ENCODE measurements at regions not wholly inside any gene's neighbourhood (a gene's known extent, or its start where the extent isn't known, plus 50 kb on each side); places are given as distances from the start of the nearest gene placed in this dataset.
"Not testable (repeated sequence)": the region's sequence is repeated elsewhere in the genome, so short reads cannot be mapped to it uniquely, and the experiment has no call there.

DNA sequence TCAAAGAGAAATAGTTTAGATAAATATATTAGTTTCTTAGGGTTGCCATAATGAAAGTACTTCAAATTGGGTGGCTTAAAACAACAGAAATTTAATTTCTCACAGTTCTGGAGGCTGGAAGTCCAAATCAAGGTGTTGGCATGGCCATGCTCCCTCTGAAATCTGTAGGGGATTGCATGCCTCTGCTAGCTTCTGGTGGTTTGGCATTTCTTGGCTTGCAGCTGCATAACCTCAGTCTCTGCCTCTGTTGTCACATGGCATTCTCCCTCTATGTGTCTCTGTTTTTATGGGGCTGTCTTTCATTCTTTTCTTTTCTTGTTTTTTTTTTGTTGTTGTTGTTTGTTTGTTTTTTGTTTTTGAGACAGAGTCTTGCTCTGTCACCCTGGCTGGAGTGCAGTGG lies 132.7 kb downstream of the NRN1 start:
- not testable (repeated sequence) for DNase-seq (ENCODE audit: low spot score); H3K27me3 Mint-ChIP-seq (ENCODE audit: low read depth); H3K4me3 Mint-ChIP-seq; H3K27ac Mint-ChIP-seq
- Mint-ChIP-seq H3K9me3 (peaks cover 34% of the 10 kb centered on the region), H3K4me1 (ENCODE audit: low read depth) (peaks cover 16% of the 10 kb centered on the region), H3K36me3 (ENCODE audit: low read depth) (peaks cover 12% of the 10 kb centered on the region)

DNA sequence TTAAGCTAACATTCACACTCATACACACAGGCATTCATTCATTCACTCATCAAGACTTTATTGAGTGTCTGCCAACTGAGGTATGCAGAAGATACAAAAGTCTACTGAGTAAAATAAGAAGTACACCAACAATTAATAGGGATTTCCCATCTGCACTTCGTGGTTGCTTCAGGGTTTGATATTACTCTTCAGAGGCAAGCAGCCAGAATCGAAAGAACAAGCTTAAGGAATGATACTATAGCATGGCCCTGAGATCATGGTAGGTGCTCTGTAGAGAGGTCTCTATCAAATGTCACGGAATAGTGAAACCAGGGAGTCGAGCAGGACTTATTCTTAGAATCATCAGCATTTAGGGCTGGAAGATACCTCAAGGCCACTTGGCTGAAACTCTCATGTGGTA lies 135.4 kb downstream of the NRN1 start:
- peaks cover 3% of the 10 kb centered on the region for H3K27me3 Mint-ChIP-seq (ENCODE audit: low read depth)

DNA sequence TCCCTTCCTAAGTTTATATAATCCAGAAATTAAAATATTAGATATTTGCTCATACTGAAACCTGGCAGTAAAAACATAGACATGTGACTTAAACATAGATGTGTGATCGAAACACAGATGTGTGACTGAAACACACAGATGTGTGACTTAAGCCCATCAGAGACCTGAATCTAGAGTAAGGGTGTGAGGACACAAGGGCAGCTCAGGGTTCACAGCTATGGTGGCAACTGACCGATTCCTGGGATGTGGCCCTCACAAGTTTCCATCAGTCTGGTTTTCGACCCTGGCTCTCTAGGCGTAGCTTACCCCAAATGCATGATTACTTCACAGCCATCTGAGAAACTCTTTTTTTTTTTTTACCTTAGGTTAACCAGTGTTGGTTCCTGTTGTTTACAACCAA lies 137.0 kb downstream of the NRN1 start:
- peaks cover 33% of the 10 kb centered on the region for H3K9me3 Mint-ChIP-seq
- peaks cover 15% of the 10 kb centered on the region for H3K36me3 Mint-ChIP-seq (ENCODE audit: low read depth)
- peak overlapping the region; percentile 64 for H3K27ac Mint-ChIP-seq
- peak overlapping the region; percentile 55 for H3K4me3 Mint-ChIP-seq
- H3K4me1 Mint-ChIP-seq (ENCODE audit: low read depth), result peaks cover 38% of the 10 kb centered on the region
- H3K27me3 Mint-ChIP-seq (ENCODE audit: low read depth), result peaks cover 3% of the 10 kb centered on the region
- no peak for DNase-seq (ENCODE audit: low spot score)

More for the DNA sequence above, 135.4 kb downstream of the NRN1 start:
- no peak for DNase-seq (ENCODE audit: low spot score)
- Mint-ChIP-seq H3K9me3 (peaks cover 27% of the 10 kb centered on the region), H3K4me3 (no peak overlapping the region), H3K36me3 (ENCODE audit: low read depth) (peaks cover 14% of the 10 kb centered on the region), H3K4me1 (ENCODE audit: low read depth) (peaks cover 25% of the 10 kb centered on the region), H3K27ac (no peak overlapping the region)

DNA sequence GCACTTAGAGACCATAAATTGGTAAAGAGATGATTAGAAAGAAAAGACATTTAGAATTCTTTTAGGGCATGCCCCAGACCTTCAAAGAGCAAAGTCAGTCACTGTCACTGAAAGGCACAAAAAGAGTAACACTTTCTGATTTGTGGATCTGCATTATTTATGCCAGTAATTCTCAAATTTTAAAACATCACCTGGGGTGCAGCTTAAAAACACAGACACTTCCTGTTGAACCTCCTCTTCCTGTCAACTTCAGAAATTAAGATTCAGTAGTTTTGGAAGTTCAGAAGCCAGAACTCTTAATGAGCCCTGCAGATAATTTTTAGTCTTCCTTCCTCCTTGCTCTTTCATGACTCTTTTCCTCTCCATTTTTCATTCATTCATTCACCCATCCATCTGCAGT lies 137.5 kb downstream of the NRN1 start:
- Mint-ChIP-seq H3K27me3 (ENCODE audit: low read depth) (peaks cover 2% of the 10 kb centered on the region), H3K36me3 (ENCODE audit: low read depth) (peaks cover 15% of the 10 kb centered on the region), H3K9me3 (peaks cover 33% of the 10 kb centered on the region), H3K4me1 (ENCODE audit: low read depth) (peaks cover 38% of the 10 kb centered on the region), H3K27ac (peak overlapping the region; percentile 64), H3K4me3 (peak overlapping the region; percentile 55)
- DNase-seq (ENCODE audit: low spot score), result no peak

DNA sequence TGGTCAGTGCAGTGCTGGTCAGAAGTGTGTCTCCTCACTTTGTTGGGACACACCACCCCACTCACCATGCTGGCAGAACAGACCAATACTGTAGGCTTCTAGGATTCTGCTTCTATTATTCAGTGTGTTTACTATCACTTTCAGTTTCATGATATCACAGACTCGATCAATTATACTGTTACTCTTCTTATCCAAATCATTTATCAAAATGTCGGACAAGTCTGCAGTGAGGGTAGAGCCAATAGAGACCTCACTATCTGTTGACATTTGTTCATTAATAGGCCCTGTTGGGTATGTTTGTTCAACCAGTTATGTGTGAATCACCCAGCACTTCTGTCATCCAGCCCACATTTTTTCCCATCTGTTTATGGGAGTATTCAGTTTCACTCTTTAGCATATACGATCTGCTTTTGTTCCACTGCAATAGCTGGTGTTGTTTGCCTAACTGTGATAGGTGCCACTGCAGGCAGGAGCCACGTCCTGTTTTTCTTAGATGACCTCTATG lies 140.1 kb downstream of the NRN1 start:
- H3K4me1 Mint-ChIP-seq (ENCODE audit: low read depth), result peaks cover 38% of the 10 kb centered on the region
- no peaks in the 10 kb centered on the region for H3K27me3 Mint-ChIP-seq (ENCODE audit: low read depth)
- H3K9me3 Mint-ChIP-seq, result peaks cover 24% of the 10 kb centered on the region
- no peak for DNase-seq (ENCODE audit: low spot score)
- peaks cover 11% of the 10 kb centered on the region for H3K36me3 Mint-ChIP-seq (ENCODE audit: low read depth)
- H3K27ac Mint-ChIP-seq, result peak overlapping the region; percentile 89
- H3K4me3 Mint-ChIP-seq, result peak overlapping the region; percentile 84

DNA sequence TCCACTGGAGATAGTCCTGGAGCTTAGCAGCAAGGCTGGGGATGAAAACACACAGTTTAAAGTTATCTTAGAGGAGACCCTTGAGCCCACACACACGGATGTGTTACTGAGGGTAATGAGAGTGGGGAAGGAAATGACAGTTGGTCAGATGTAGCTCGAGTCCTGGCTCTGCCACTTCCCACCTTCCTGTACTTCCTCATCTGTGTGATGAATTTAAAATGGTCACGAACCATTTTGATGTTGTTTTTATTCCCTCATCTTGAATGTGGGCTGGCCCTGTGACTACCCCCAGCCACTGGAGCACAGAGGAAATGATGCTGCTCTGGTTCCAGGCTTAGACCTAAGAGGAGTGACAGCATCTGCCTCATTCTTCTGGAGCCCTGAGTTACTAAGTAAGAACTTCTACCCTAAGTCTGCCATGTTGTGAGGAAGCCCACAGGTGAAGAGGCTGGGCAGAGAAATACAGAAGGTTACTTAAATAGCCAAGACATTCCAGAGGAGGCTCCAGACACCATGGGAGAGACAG lies 141.2 kb downstream of the NRN1 start:
- Mint-ChIP-seq H3K4me3 (peak overlapping the region; percentile 33), H3K36me3 (ENCODE audit: low read depth) (peaks cover 10% of the 10 kb centered on the region), H3K27ac (peak overlapping the region; percentile 89), H3K9me3 (peaks cover 23% of the 10 kb centered on the region), H3K4me1 (ENCODE audit: low read depth) (peaks cover 37% of the 10 kb centered on the region), H3K27me3 (ENCODE audit: low read depth) (peaks cover 6% of the 10 kb centered on the region)
- DNase-seq (ENCODE audit: low spot score), result no peak

DNA sequence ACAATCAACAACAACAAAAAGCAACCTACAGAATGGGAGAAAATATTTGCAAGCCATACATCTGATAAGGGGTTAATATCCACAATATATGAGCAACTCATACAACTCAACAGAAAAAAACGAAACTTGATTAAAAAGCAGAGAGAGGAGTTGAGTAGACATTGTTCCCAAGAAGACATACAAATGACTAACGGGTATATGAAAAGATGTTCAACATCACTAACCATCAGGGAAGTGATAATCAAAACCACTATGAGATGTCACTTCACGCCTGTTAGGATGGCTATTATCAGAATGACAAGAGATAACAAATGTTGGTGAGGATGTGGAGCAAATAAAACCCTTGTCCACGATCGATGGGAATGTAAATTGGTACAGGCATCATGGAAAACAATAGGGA lies 145.9 kb downstream of the NRN1 start:
- Mint-ChIP-seq H3K9me3 (peaks cover 10% of the 10 kb centered on the region), H3K4me3 (no peak overlapping the region), H3K4me1 (ENCODE audit: low read depth) (peaks cover 13% of the 10 kb centered on the region), H3K27ac (no peak overlapping the region), H3K27me3 (ENCODE audit: low read depth) (peaks cover 11% of the 10 kb centered on the region), H3K36me3 (ENCODE audit: low read depth) (peaks cover 2% of the 10 kb centered on the region)
- DNase-seq (ENCODE audit: low spot score), result no peak

DNA sequence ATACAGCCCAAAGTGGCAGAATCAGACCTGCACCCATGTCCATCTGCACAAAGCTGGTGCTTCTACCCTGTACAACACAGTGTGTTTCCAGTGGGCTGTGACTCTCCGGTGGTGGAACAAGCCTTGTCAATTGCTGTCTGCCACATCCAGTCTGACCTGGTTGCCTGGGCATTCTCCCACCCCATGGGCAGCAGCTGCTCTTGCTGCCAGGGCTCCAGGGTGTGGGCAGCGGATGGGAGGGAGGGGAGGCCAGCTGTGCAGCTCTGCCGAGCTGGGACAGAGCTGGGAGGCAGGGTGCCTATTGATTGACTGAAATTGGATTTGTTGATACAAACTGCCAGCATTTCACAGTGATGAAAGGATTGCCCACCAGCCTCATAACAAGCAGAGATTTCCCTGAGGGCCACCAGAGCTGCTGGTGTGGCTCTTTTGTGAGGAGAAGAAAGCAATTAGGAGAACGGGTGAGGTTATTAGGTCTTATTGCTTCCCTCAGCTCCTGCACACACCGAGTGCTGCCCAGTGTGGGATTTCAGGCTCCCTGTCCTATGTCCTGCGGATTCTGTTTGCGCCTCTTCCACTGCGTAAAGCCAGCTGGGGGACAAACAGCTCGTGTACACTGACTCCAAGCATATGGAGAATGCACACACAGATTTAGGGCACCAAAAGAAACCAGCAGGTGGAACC lies 150.8 kb downstream of the NRN1 start:
- no peak overlapping the region for H3K4me3 Mint-ChIP-seq
- no peak overlapping the region for H3K27ac Mint-ChIP-seq
- peaks cover 5% of the 10 kb centered on the region for H3K9me3 Mint-ChIP-seq
- peaks cover 16% of the 10 kb centered on the region for H3K27me3 Mint-ChIP-seq (ENCODE audit: low read depth)
- no peak for DNase-seq (ENCODE audit: low spot score)
- peaks cover 6% of the 10 kb centered on the region for H3K4me1 Mint-ChIP-seq (ENCODE audit: low read depth)
- H3K36me3 Mint-ChIP-seq (ENCODE audit: low read depth), result peaks cover 2% of the 10 kb centered on the region

DNA sequence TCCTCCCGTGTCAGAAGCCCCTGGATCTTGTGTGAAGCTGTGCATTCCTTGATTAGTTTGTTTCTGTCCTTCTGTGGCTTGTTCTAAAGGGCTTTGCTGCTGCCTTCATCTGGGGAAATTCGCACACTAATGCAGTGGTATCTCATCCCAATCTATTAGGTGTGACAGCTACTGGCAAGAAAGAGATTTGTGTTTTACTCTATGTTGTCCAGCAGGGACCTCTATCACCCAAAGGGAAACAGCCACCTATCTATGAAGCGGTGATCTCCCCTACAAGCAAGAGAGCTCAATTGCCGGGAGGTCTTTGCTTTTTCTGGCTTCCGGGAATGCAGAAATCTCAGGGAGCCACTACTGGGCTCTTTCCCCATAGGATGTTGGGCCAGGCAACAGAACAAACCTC lies 151.8 kb downstream of the NRN1 start:
- no peak for DNase-seq (ENCODE audit: low spot score)
- Mint-ChIP-seq H3K4me1 (ENCODE audit: low read depth) (peaks cover 4% of the 10 kb centered on the region), H3K27ac (no peak overlapping the region), H3K4me3 (no peak overlapping the region), H3K27me3 (ENCODE audit: low read depth) (peaks cover 13% of the 10 kb centered on the region), H3K9me3 (no peaks in the 10 kb centered on the region), H3K36me3 (ENCODE audit: low read depth) (no peaks in the 10 kb centered on the region)

DNA sequence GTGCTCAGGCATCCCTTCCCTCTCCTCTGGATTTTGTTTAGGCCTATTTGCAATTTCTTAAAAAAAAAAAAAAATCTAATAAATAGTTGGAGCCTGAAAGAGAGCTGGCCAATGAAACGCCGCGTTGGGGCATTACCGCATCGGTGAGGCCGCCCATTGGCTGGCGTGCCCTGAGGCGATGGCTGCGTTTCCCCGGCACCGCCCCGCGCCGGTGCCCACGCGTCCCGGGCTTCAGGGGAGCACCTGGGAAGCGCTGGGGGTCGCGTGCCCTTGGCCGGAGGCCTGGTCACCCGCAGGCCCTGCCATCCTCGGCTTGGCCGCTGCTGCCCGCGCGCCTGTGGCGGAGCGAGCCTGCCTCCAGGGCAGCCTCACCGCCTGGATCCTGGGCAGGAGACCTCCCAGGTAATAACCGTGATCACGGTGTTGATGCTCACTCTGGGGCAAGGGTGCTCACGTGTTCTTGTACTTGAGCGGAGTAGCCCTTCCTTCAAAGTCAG lies 155.4 kb downstream of the NRN1 start:
- Mint-ChIP-seq H3K9me3 (no peaks in the 10 kb centered on the region), H3K27me3 (ENCODE audit: low read depth) (peaks cover 17% of the 10 kb centered on the region), H3K4me1 (ENCODE audit: low read depth) (peaks cover 9% of the 10 kb centered on the region), H3K27ac (no peak overlapping the region), H3K36me3 (ENCODE audit: low read depth) (no peaks in the 10 kb centered on the region), H3K4me3 (peak overlapping the region; percentile 79)
- peak; percentile 64 for DNase-seq (ENCODE audit: low spot score)

DNA sequence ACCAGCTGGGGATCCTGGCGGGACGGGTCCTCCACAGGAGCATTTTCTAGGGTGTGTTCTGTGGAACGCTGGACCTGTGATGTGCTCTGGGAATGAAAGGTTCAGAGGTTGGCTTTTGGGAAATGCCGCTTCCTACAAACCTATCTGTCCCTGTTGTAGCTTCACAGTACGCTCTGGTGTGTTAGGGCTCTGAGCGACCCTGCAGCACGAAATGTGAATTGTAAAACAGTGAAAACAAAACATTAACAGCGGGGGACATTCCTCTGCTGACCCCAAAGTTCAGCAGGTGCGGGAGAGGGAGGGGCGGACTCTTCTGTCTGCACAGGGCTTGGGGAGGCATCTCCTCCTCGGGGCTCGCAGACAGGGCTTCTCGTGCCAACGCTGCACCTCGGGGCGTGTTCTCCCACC lies 155.9 kb downstream of the NRN1 start:
- H3K4me1 Mint-ChIP-seq (ENCODE audit: low read depth), result peaks cover 9% of the 10 kb centered on the region
- peak overlapping the region; percentile 71 for H3K4me3 Mint-ChIP-seq
- DNase-seq (ENCODE audit: low spot score), result no peak
- peaks cover 17% of the 10 kb centered on the region for H3K27me3 Mint-ChIP-seq (ENCODE audit: low read depth)
- no peaks in the 10 kb centered on the region for H3K9me3 Mint-ChIP-seq
- H3K36me3 Mint-ChIP-seq (ENCODE audit: low read depth), result no peaks in the 10 kb centered on the region
- H3K27ac Mint-ChIP-seq, result no peak overlapping the region

DNA sequence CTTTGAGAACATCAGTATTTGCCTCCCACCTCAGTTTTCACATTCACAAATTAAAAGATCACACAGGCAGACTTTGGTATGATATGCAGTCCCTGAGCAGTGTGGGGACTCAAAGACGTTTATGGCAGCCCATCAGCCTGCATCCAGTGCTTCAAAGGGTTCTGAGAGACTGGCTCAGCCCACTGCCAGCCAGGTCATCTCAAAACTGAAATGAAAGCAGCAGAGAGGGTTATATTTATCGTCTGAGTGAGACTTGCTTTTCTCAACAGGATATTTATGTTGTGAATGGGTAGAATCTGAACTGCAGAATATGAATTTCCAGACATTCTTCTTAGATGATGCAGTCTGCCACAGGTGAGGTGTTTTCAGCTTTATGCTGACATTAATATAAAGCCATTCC lies 159.8 kb downstream of the NRN1 start:
- Mint-ChIP-seq H3K36me3 (ENCODE audit: low read depth) (no peaks in the 10 kb centered on the region), H3K27me3 (ENCODE audit: low read depth) (peaks cover 45% of the 10 kb centered on the region), H3K4me1 (ENCODE audit: low read depth) (peaks cover 9% of the 10 kb centered on the region), H3K27ac (no peak overlapping the region), H3K9me3 (no peaks in the 10 kb centered on the region), H3K4me3 (no peak overlapping the region)
- DNase-seq (ENCODE audit: low spot score), result no peak

DNA sequence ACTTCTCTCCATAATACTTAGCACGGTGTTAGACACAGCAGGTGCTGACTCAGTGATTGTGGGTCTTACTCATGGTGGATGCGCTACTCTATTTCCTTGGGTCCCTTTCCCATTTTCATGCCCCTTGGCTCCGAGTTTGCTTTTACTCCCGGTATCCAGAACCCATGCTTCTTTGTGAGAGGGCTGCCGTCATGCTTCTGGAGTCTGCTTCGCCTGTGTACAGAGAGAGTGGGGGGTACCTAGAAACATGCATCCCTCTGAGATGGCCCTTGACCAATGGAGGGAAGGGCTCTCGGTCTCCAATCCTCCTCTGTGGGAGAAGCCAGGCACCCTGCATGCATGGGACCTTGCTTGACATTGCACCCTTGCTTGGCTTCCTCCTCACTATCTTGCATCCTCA lies 160.4 kb downstream of the NRN1 start:
- no peak overlapping the region for H3K27ac Mint-ChIP-seq
- H3K36me3 Mint-ChIP-seq (ENCODE audit: low read depth), result no peaks in the 10 kb centered on the region
- no peak overlapping the region for H3K4me3 Mint-ChIP-seq
- peaks cover 49% of the 10 kb centered on the region for H3K27me3 Mint-ChIP-seq (ENCODE audit: low read depth)
- DNase-seq (ENCODE audit: low spot score), result no peak
- no peaks in the 10 kb centered on the region for H3K9me3 Mint-ChIP-seq
- peaks cover 8% of the 10 kb centered on the region for H3K4me1 Mint-ChIP-seq (ENCODE audit: low read depth)

DNA sequence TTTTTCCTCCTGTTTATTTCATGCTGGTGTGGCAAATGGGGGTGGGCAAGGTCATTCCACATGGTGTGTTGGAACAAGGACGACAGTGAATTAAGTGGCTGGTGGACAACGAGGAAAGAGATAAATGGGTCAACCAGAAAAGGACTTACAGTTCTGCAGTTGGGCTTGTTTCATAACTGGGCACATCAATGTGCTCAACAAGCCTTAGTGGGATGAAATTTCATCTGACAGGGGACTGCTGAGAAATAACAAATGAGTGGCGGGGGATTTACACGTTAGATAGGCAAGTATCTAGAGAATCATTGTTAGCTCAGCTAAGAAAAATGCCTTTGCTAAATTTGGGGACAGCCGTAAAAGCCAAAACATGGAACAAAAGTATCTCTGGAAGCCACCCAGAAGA lies 163.6 kb downstream of the NRN1 start:
- Mint-ChIP-seq H3K9me3 (no peaks in the 10 kb centered on the region), H3K36me3 (ENCODE audit: low read depth) (no peaks in the 10 kb centered on the region), H3K27me3 (ENCODE audit: low read depth) (peaks cover 46% of the 10 kb centered on the region), H3K27ac (no peak overlapping the region), H3K4me1 (ENCODE audit: low read depth) (peaks cover 6% of the 10 kb centered on the region), H3K4me3 (no peak overlapping the region)
- DNase-seq (ENCODE audit: low spot score), result no peak

Measured in T-helper 2 cell treated with Interferon-gamma antibody and Interleukin-4, amounts not matched to agents 5 μg/mL and 100 μg/mL, for 36 hours (primary cell).